ENCODE measurements at regions not wholly inside any gene's neighbourhood (a gene's known extent, or its start where the extent isn't known, plus 50 kb on each side); places are given as distances from the start of the nearest gene placed in this dataset.

GRCh38 chr10:128500642-128501041, 374.4 kb upstream of the MKI67 start:
- TF ChIP-seq CTCF (IDR thresholded peaks at IDR 0.05), result no peak
- TF ChIP-seq POLR2A (IDR thresholded peaks at IDR 0.05), result no peak
